ENCODE measurements at regions not wholly inside any gene's neighbourhood (a gene's known extent, or its start where the extent isn't known, plus 50 kb on each side); places are given as distances from the start of the nearest gene placed in this dataset.
A peak's percentile ranks its signal among the peaks of the same experiment; 100 is the strongest.
"Not testable (repeated sequence)": the region's sequence is repeated elsewhere in the genome, so short reads cannot be mapped to it uniquely, and the experiment has no call there.

DNA sequence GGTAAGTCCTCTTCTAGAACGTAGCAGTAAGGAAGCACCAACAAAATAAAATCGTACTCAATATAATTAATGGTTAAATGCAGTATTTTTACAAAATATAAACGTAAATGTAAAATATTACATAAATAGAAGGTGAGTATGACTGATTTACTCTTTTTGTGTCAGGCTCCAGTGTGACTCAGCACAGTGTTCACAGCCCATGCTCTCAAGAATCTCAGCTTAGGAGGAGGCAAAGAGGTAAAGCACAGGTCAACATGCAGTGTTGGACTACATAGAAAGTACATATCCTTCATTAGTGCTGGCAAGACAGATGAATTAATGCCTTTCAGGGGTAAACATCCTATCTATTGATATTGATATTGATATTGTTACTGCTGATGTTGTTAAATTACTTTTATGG is 2050.6 kb upstream of the RAG2 start:
- TF ChIP-seq, protein P1, sequence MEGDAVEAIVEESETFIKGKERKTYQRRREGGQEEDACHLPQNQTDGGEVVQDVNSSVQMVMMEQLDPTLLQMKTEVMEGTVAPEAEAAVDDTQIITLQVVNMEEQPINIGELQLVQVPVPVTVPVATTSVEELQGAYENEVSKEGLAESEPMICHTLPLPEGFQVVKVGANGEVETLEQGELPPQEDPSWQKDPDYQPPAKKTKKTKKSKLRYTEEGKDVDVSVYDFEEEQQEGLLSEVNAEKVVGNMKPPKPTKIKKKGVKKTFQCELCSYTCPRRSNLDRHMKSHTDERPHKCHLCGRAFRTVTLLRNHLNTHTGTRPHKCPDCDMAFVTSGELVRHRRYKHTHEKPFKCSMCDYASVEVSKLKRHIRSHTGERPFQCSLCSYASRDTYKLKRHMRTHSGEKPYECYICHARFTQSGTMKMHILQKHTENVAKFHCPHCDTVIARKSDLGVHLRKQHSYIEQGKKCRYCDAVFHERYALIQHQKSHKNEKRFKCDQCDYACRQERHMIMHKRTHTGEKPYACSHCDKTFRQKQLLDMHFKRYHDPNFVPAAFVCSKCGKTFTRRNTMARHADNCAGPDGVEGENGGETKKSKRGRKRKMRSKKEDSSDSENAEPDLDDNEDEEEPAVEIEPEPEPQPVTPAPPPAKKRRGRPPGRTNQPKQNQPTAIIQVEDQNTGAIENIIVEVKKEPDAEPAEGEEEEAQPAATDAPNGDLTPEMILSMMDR (IDR thresholded peaks at IDR 0.05; ENCODE audit: borderline replicate concordance), result no peak
- no peaks in the 10 kb centered on the region for H3K4me1 ChIP-seq
- no peaks in the 10 kb centered on the region for H3K9me3 ChIP-seq (replicated peaks)
- no peak for DNase-seq
- H3K27me3 ChIP-seq (ENCODE audit: low read depth), result no peaks in the 10 kb centered on the region
- H3K36me3 ChIP-seq, result no peaks in the 10 kb centered on the region
- no peak overlapping the region for H3K4me3 ChIP-seq
- no peak overlapping the region for H3K27ac ChIP-seq (replicated peaks)
- intact Hi-C loops (cut with micrococcal nuclease), result no loop called here

GRCh38 chr11:38646382-38646781 is 2048.3 kb upstream of the RAG2 start:
- DNase-seq, result peak; percentile 23

GRCh38 chr11:38640854-38641253 is 2042.8 kb upstream of the RAG2 start:
- H3K27ac ChIP-seq (replicated peaks), result no peak overlapping the region
- peaks cover 21% of the 10 kb centered on the region for H3K9me3 ChIP-seq (replicated peaks)
- H3K27me3 ChIP-seq (ENCODE audit: low read depth), result no peaks in the 10 kb centered on the region
- DNase-seq, result no peak
- no peaks in the 10 kb centered on the region for H3K36me3 ChIP-seq
- no peak overlapping the region for H3K4me3 ChIP-seq
- no peaks in the 10 kb centered on the region for H3K4me1 ChIP-seq
- TF ChIP-seq, protein P1 (IDR thresholded peaks at IDR 0.05; ENCODE audit: borderline replicate concordance), result no peak
- intact Hi-C loops (cut with micrococcal nuclease), result no loop called here

More at GRCh38 chr11:38646382-38646781, 2048.3 kb upstream of the RAG2 start:
- Histone ChIP-seq H3K27ac (replicated peaks) (no peak overlapping the region), H3K4me1 (no peaks in the 10 kb centered on the region), H3K9me3 (replicated peaks) (no peaks in the 10 kb centered on the region), H3K27me3 (ENCODE audit: low read depth) (no peaks in the 10 kb centered on the region), H3K36me3 (no peaks in the 10 kb centered on the region), H3K4me3 (no peak overlapping the region)
- TF ChIP-seq, protein P1 (IDR thresholded peaks at IDR 0.05; ENCODE audit: borderline replicate concordance), result no peak
- intact Hi-C loops (cut with micrococcal nuclease), result no loop called here

GRCh38 chr11:38612701-38613100 is 2014.7 kb upstream of the RAG2 start:
- Histone ChIP-seq H3K27me3 (ENCODE audit: low read depth) (no peaks in the 10 kb centered on the region), H3K4me3 (no peak overlapping the region), H3K4me1 (no peaks in the 10 kb centered on the region), H3K36me3 (no peaks in the 10 kb centered on the region), H3K27ac (replicated peaks) (no peak overlapping the region), H3K9me3 (replicated peaks) (peaks cover 27% of the 10 kb centered on the region)
- TF ChIP-seq, protein P1 (IDR thresholded peaks at IDR 0.05; ENCODE audit: borderline replicate concordance), result no peak
- intact Hi-C loops (cut with micrococcal nuclease), result no loop called here
- no peak for DNase-seq

DNA sequence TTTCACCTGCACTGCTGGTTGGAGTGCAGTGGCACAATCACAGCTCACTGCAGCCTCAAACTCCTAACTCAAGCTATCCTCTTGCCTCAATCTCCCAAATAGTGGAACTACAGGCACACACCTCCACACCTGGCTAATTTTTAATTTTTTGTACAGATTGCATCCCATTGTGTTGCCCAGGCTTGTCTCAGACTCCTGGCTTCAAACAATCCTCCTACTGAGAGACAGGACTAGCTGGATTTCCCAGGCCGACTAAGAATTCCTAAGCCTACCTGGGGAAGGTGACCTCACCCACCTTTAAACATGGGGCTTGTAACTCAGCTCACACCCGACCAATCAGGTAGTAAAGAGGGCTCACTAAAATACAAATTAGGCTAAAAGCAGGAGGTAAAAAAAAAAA is 2003.3 kb upstream of the RAG2 start:
- H3K36me3 ChIP-seq; DNase-seq; H3K27ac ChIP-seq (replicated peaks); H3K27me3 ChIP-seq (ENCODE audit: low read depth); intact Hi-C loops (cut with micrococcal nuclease); H3K4me1 ChIP-seq; H3K4me3 ChIP-seq: not testable (repeated sequence)
- H3K9me3 ChIP-seq (replicated peaks), result peaks cover 14% of the 10 kb centered on the region

- no peak for DNase-seq
- Histone ChIP-seq H3K27ac (replicated peaks) (no peak overlapping the region), H3K4me1 (no peaks in the 10 kb centered on the region), H3K4me3 (no peak overlapping the region), H3K27me3 (ENCODE audit: low read depth) (no peaks in the 10 kb centered on the region), H3K9me3 (replicated peaks) (peaks cover 14% of the 10 kb centered on the region), H3K36me3 (no peaks in the 10 kb centered on the region)
- intact Hi-C loops (cut with micrococcal nuclease), result no loop called here
- TF ChIP-seq, protein P1 (IDR thresholded peaks at IDR 0.05; ENCODE audit: borderline replicate concordance), result no peak
Measured at GRCh38 chr11:38598418-38598817, 2000.4 kb upstream of the RAG2 start.

DNA sequence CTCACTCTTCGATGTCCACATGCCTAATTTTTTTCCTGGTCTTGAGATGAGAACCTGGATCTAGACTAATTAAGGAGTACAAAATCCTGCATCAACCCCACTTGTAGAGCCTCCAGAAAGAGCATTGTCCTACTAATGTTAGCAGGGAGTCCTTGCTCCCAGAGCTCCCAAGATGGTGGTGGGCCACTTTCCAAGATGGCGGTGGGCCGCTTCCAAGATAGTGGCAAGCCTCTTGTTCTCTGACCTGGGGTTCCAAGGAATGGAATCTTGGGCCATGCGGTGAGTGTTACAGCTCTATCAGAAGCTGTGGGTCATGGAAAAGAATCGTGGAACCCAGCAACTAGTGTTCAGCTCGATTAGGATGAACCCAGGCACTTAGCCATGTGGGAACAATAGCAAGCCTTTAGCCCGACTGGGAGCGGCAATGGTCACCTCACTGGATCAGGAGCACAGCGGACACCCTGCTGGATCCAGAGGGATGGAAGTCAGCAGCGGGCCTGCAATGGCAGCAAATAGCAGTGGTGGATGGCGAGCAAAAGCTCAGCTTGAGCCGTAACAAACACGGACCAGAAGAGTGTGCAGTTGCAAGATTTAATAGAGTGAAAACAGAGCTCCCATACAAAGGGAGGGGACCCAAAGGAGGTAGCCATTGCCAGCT is 1997.5 kb upstream of the RAG2 start:
- H3K36me3 ChIP-seq; intact Hi-C loops (cut with micrococcal nuclease): not testable (repeated sequence)

More for the DNA sequence above, 1997.5 kb upstream of the RAG2 start:
- H3K9me3 ChIP-seq (replicated peaks); DNase-seq; H3K4me3 ChIP-seq; H3K4me1 ChIP-seq; H3K27me3 ChIP-seq (ENCODE audit: low read depth); H3K27ac ChIP-seq (replicated peaks): not testable (repeated sequence)

All from left ventricle myocardium inferior (tissue), 1 donor.